CD14-positive monocyte (primary cell): ENCODE measurements at regions not wholly inside any gene's neighbourhood (a gene's known extent, or its start where the extent isn't known, plus 50 kb on each side); places are given as distances from the start of the nearest gene placed in this dataset.

Source experiments
- DNase-seq, 3 donors: peaks; one replicate each; pipeline ENCODE4 v3.0.0-alpha.2; 2011 to 2022
- H2AFZ ChIP-seq: 2 replicates; pipeline ENCODE4 v1.6.0; 2012; ENCODE audit warnings: mild to moderate bottlenecking, low read depth, low read length, inconsistent platforms; ENCODE audit not compliant: insufficient read depth, poor library complexity, severe bottlenecking
- H3K27ac ChIP-seq, 2 donors: 1 replicate in 1 of 2; 2 replicates in 1 of 2; pipeline ENCODE4 v1.5.1; 2012 to 2013; ENCODE audit warnings: low read length in 2 of 2, control low read depth in 1 of 2, inconsistent platforms in 1 of 2, low read depth in 1 of 2, mild to moderate bottlenecking in 1 of 2
- H3K27me3 ChIP-seq, 2 donors: one replicate each; pipeline versions ENCODE4 v1.6.0 to v1.6.1; 2011 to 2013; ENCODE audit warnings: low read length in 2 of 2; ENCODE audit not compliant: control insufficient read depth in 2 of 2, insufficient read depth in 2 of 2
- H3K36me3 ChIP-seq, 2 donors: replicated peaks in 1 of 2; 1 replicate in 1 of 2; 2 replicates in 1 of 2; pipeline versions ENCODE4 v1.5.1 to v1.6.1; 2012 to 2013; ENCODE audit warnings: low read length in 2 of 2, control low read depth in 1 of 2, inconsistent platforms in 1 of 2, mild to moderate bottlenecking in 1 of 2; ENCODE audit not compliant: insufficient read depth in 2 of 2, control insufficient read depth in 1 of 2
- H3K4me1 ChIP-seq, 2 donors: 1 replicate in 1 of 2; 2 replicates in 1 of 2; pipeline versions ENCODE4 v1.5.1 to v1.6.1; 2012 to 2013; ENCODE audit warnings: low read length in 2 of 2, control low read depth in 1 of 2, inconsistent platforms in 1 of 2, mild to moderate bottlenecking in 1 of 2, moderate library complexity in 1 of 2; ENCODE audit not compliant: insufficient read depth in 2 of 2, control insufficient read depth in 1 of 2
- H3K4me2 ChIP-seq: replicated peaks from 2 replicates; pipeline ENCODE3; 2012; ENCODE audit warnings: low read length, moderate library complexity, mild to moderate bottlenecking; ENCODE audit not compliant: poor library complexity, severe bottlenecking; ENCODE audit errors: extremely low read depth
- H3K4me3 ChIP-seq, 3 experiments: fragments of 200-600 bp in 1 of 3; sonication (generic) in 1 of 3; replicated peaks in 1 of 3; 1 replicate in 2 of 3; 2 replicates in 1 of 3; pipeline ENCODE4 v1.5.1; 2011 to 2013; ENCODE audit warnings: low read length in 3 of 3, mild to moderate bottlenecking in 3 of 3, control low read depth in 2 of 3, low read depth in 2 of 3, inconsistent platforms in 1 of 3, moderate library complexity in 1 of 3
- H3K79me2 ChIP-seq: 2 replicates; pipeline ENCODE4 v1.6.0; 2012; ENCODE audit warnings: mild to moderate bottlenecking, control low read depth, inconsistent platforms, low read length, moderate library complexity; ENCODE audit not compliant: insufficient read depth
- H3K9ac ChIP-seq: 2 replicates; pipeline ENCODE4 v1.6.0; 2017; ENCODE audit warnings: low read length, mild to moderate bottlenecking; ENCODE audit not compliant: insufficient read depth, poor library complexity, severe bottlenecking
- H3K9me3 ChIP-seq, 2 donors: replicated peaks in 1 of 2; 1 replicate in 1 of 2; 2 replicates in 1 of 2; pipeline versions ENCODE4 v1.5.1 to v1.6.1; 2012 to 2013; ENCODE audit warnings: low read length in 2 of 2, control low read depth in 1 of 2; ENCODE audit not compliant: control insufficient read depth in 1 of 2, insufficient read depth in 1 of 2
- H4K20me1 ChIP-seq: 2 replicates; pipeline ENCODE4 v1.6.0; 2012; ENCODE audit warnings: mild to moderate bottlenecking, low read length, control low read depth, moderate library complexity; ENCODE audit not compliant: insufficient read depth
- H3K27ac Mint-ChIP-seq, 7 donors: one replicate each; pipeline ENCODE4 v1.8.0; 2020; ENCODE audit warnings: mild to moderate bottlenecking in 7 of 7, mixed read lengths in 7 of 7, moderate library complexity in 6 of 7, inconsistent platforms in 2 of 7
- H3K27me3 Mint-ChIP-seq, 3 donors: one replicate each; pipeline ENCODE4 v1.8.0; 2021 to 2022; ENCODE audit warnings: low read depth in 3 of 3, mild to moderate bottlenecking in 3 of 3, mixed read lengths in 3 of 3, moderate library complexity in 3 of 3, inconsistent platforms in 1 of 3
- H3K36me3 Mint-ChIP-seq, 2 donors: one replicate each; pipeline ENCODE4 v1.8.0; 2020; ENCODE audit warnings: mixed read lengths in 2 of 2, inconsistent platforms in 1 of 2, mild to moderate bottlenecking in 1 of 2
- H3K4me1 Mint-ChIP-seq: one replicate; pipeline ENCODE4 v1.8.0; 2020; ENCODE audit warnings: mild to moderate bottlenecking, mixed read lengths
- H3K4me3 Mint-ChIP-seq, 2 donors: one replicate each; pipeline ENCODE4 v1.8.0; 2020; ENCODE audit warnings: mild to moderate bottlenecking in 2 of 2, mixed read lengths in 2 of 2, moderate library complexity in 1 of 2
- H3K9me3 Mint-ChIP-seq, 7 donors: one replicate each; pipeline ENCODE4 v1.8.0; 2020 to 2022; ENCODE audit warnings: mixed read lengths in 7 of 7, mild to moderate bottlenecking in 6 of 7, moderate library complexity in 6 of 7, inconsistent platforms in 2 of 7
- WGBS: methylation state at CpG from one replicate; pipeline ENCODE4 v1.1.5; 2013; ENCODE audit warnings: missing lambda C conversion rate; ENCODE audit not compliant: insufficient coverage; 5-methylcytosine and 5-hydroxymethylcytosine counted together
- intact Hi-C, 2 donors: fragments of 100-400 bp; cut with micrococcal nuclease; formaldehyde crosslinking; loops; one replicate each; pipeline versions ENCODE4 v1.15.0 to v1.15.1; 2023
- TF ChIP-seq, protein P1 (sequence below): fragments of 200-600 bp; IDR thresholded peaks from one replicate; pipeline ENCODE4 v1.8.0; 2022; ENCODE audit warnings: antibody characterized with exemption, mild to moderate bottlenecking

DNA sequence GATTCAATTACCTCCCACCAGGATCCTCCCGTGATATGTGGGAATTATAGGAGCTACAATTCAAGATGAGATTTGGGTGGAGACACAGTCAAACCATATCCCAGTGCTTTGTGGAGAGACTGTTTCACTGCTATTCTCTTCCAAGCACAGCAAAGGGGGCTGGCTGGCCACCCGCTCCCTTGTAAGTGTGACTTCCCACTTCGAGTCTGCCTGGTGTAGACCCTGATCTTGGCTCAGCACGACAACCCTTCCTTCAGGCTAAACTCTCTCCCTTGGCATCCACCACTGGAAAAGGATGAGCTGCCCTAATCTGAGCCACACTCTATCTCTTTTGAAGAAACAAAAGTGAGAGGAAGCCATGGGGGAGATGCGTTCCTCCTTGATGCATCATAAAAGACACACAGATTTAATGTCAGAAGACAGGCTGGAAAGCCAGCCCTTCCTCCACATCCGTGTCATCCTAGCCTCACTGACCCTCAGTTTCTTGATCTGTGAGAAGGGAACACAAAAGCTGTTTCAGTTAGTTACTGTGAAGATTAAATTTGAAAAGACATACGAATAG, 64.7 kb upstream of the CDON start:
- no peak overlapping the region for H3K4me3 Mint-ChIP-seq
- Histone ChIP-seq H3K9me3 (no peaks in the 10 kb centered on the region), H3K4me2 (no peak overlapping the region), H3K27ac (no peak overlapping the region), H2AFZ (no peak overlapping the region), H3K4me1 (no peaks in the 10 kb centered on the region), H4K20me1 (no peaks in the 10 kb centered on the region), H3K36me3 (no peaks in the 10 kb centered on the region), H3K9ac (no peak overlapping the region), H3K79me2 (no peaks in the 10 kb centered on the region), H3K4me3 (no peak overlapping the region), H3K27me3 (no peaks in the 10 kb centered on the region)
- H3K9me3 Mint-ChIP-seq = no peaks in the 10 kb centered on the region
- no peaks in the 10 kb centered on the region for H3K4me1 Mint-ChIP-seq
- peaks cover 0 to 6% (median 5%) of the 10 kb centered on the region in 3 donors for H3K27me3 Mint-ChIP-seq
- H3K27ac Mint-ChIP-seq = no peak overlapping the region
- TF ChIP-seq, protein P1, sequence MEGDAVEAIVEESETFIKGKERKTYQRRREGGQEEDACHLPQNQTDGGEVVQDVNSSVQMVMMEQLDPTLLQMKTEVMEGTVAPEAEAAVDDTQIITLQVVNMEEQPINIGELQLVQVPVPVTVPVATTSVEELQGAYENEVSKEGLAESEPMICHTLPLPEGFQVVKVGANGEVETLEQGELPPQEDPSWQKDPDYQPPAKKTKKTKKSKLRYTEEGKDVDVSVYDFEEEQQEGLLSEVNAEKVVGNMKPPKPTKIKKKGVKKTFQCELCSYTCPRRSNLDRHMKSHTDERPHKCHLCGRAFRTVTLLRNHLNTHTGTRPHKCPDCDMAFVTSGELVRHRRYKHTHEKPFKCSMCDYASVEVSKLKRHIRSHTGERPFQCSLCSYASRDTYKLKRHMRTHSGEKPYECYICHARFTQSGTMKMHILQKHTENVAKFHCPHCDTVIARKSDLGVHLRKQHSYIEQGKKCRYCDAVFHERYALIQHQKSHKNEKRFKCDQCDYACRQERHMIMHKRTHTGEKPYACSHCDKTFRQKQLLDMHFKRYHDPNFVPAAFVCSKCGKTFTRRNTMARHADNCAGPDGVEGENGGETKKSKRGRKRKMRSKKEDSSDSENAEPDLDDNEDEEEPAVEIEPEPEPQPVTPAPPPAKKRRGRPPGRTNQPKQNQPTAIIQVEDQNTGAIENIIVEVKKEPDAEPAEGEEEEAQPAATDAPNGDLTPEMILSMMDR = no peak
- no peak for DNase-seq
- 89% methylated on average over 2 of the region's 7 CpGs for WGBS
- intact Hi-C loops = no loop called here
- no peaks in the 10 kb centered on the region for H3K36me3 Mint-ChIP-seq

DNA sequence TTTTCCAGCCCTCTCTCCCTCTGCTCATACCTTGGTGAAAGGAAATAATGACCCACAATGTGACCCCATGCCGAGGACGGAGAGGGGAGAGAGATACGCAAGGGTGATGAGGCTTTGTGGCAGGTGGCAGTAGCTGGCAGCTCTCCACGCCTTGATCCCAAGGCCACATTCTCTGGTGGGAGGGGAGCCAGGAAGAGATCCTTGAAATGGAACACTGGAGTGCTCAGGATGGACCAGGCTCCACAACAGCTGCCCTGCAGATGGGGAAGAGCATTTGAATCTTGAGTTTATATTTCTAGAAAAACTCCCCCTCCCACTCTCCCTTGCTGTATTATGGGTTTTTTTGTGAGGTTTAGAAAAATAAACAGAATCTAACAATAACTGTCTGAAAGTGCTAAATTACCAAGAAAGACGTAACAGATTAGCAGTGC, 61.6 kb upstream of the CDON start:
- Mint-ChIP-seq H3K9me3 (no peaks in the 10 kb centered on the region), H3K4me3 (no peak overlapping the region), H3K36me3 (no peaks in the 10 kb centered on the region), H3K27me3 (peaks cover 0 to 6% (median 3%) of the 10 kb centered on the region in 3 donors), H3K27ac (no peak overlapping the region), H3K4me1 (no peaks in the 10 kb centered on the region)
- no peak overlapping the region for H3K4me2 ChIP-seq
- intact Hi-C loops = no loop called here
- H3K9ac ChIP-seq = no peak overlapping the region
- TF ChIP-seq, protein P1 = no peak
- H4K20me1 ChIP-seq = no peaks in the 10 kb centered on the region
- no peaks in the 10 kb centered on the region for H3K9me3 ChIP-seq
- H3K4me3 ChIP-seq = no peak overlapping the region
- H3K79me2 ChIP-seq = no peaks in the 10 kb centered on the region
- DNase-seq = no peak
- H3K27me3 ChIP-seq = no peaks in the 10 kb centered on the region
- H3K4me1 ChIP-seq = no peaks in the 10 kb centered on the region
- H3K27ac ChIP-seq = no peak overlapping the region
- 88% methylated on average over 3 of the region's 5 CpGs for WGBS
- H3K36me3 ChIP-seq = no peaks in the 10 kb centered on the region
- H2AFZ ChIP-seq = no peak overlapping the region
